ENCODE measurements at regions not wholly inside any gene's neighbourhood (a gene's known extent, or its start where the extent isn't known, plus 50 kb on each side); places are given as distances from the start of the nearest gene placed in this dataset.

- POLR2A ChIA-PET: no interaction called here
- Mint-ChIP-seq H3K4me3 (no peak overlapping the region), H3K36me3 (peaks cover 0 to 2% (median 0%) of the 10 kb centered on the region in 3 donors), H3K4me1 (no peaks in the 10 kb centered on the region), H3K27ac (no peak overlapping the region), H3K27me3 (peaks cover 0 to 3% (median 0%) of the 10 kb centered on the region in 5 donors), H3K9me3 (peaks cover 0 to 15% (median 2%) of the 10 kb centered on the region in 9 donors)
- no peak for DNase-seq
- no peak for ATAC-seq
These were observed 737.1 kb downstream of the MECOM start for GRCh38 chr3:168926426-168926825.

GRCh38 chr3:168925568-168925967 is 737.9 kb downstream of the MECOM start:
- DNase-seq: no peak
- POLR2A ChIA-PET: no interaction called here
- Mint-ChIP-seq H3K27ac (no peak overlapping the region), H3K4me3 (no peak overlapping the region), H3K9me3 (peaks cover 0 to 15% (median 2%) of the 10 kb centered on the region in 9 donors), H3K36me3 (peaks cover 0 to 2% (median 0%) of the 10 kb centered on the region in 3 donors), H3K27me3 (no peaks in the 10 kb centered on the region), H3K4me1 (no peaks in the 10 kb centered on the region)
- ATAC-seq: no peak

GRCh38 chr3:168914662-168915061 is 748.9 kb downstream of the MECOM start:
- H3K9me3 Mint-ChIP-seq: peaks cover 0 to 2% (median 0%) of the 10 kb centered on the region in 9 donors
- no peak for ATAC-seq
- POLR2A ChIA-PET: no interaction called here
- no peak overlapping the region for H3K4me3 Mint-ChIP-seq
- H3K36me3 Mint-ChIP-seq: no peaks in the 10 kb centered on the region
- no peak for DNase-seq
- H3K27ac Mint-ChIP-seq: no peak overlapping the region
- no peaks in the 10 kb centered on the region for H3K27me3 Mint-ChIP-seq
- no peaks in the 10 kb centered on the region for H3K4me1 Mint-ChIP-seq

- H3K27ac Mint-ChIP-seq: no peak overlapping the region
- DNase-seq: no peak
- no peak for ATAC-seq
- H3K4me1 Mint-ChIP-seq: no peaks in the 10 kb centered on the region
- H3K36me3 Mint-ChIP-seq: no peaks in the 10 kb centered on the region
- H3K9me3 Mint-ChIP-seq: no peaks in the 10 kb centered on the region
- no peaks in the 10 kb centered on the region for H3K27me3 Mint-ChIP-seq
- no peak overlapping the region for H3K4me3 Mint-ChIP-seq
- POLR2A ChIA-PET: no interaction called here
These were observed 754.3 kb downstream of the MECOM start for GRCh38 chr3:168909260-168909659.

- Mint-ChIP-seq H3K27ac (no peak overlapping the region), H3K4me1 (no peaks in the 10 kb centered on the region), H3K36me3 (no peaks in the 10 kb centered on the region), H3K27me3 (no peaks in the 10 kb centered on the region), H3K9me3 (peaks cover 4 to 14% (median 10%) of the 10 kb centered on the region in 9 donors), H3K4me3 (no peak overlapping the region)
- DNase-seq (no peak), ATAC-seq (no peak)
- POLR2A ChIA-PET: no interaction called here
These were observed 768.1 kb downstream of the MECOM start for GRCh38 chr3:168895419-168895818.

GRCh38 chr3:168894214-168894613 is 769.3 kb downstream of the MECOM start:
- no peak overlapping the region for H3K4me3 Mint-ChIP-seq
- POLR2A ChIA-PET: no interaction called here
- ATAC-seq (no peak), DNase-seq (no peak)
- H3K4me1 Mint-ChIP-seq: no peaks in the 10 kb centered on the region
- H3K27ac Mint-ChIP-seq: no peak overlapping the region
- peaks cover 4 to 14% (median 10%) of the 10 kb centered on the region in 9 donors for H3K9me3 Mint-ChIP-seq
- H3K27me3 Mint-ChIP-seq: no peaks in the 10 kb centered on the region
- no peaks in the 10 kb centered on the region for H3K36me3 Mint-ChIP-seq

GRCh38 chr3:168889666-168890065 is 773.8 kb downstream of the MECOM start:
- Mint-ChIP-seq H3K4me3 (no peak overlapping the region), H3K27ac (no peak overlapping the region)
- POLR2A ChIA-PET: no interaction called here

GRCh38 chr3:168888781-168889180 is 774.7 kb downstream of the MECOM start:
- no peaks in the 10 kb centered on the region for H3K36me3 Mint-ChIP-seq
- H3K4me3 Mint-ChIP-seq: no peak overlapping the region
- POLR2A ChIA-PET: no interaction called here
- no peaks in the 10 kb centered on the region for H3K27me3 Mint-ChIP-seq
- no peaks in the 10 kb centered on the region for H3K4me1 Mint-ChIP-seq
- H3K27ac Mint-ChIP-seq: no peak overlapping the region
- DNase-seq (no peak), ATAC-seq (no peak)
- H3K9me3 Mint-ChIP-seq: peaks cover 0 to 2% (median 0%) of the 10 kb centered on the region in 9 donors

More at GRCh38 chr3:168889666-168890065, 773.8 kb downstream of the MECOM start:
- Mint-ChIP-seq H3K27me3 (no peaks in the 10 kb centered on the region), H3K4me1 (no peaks in the 10 kb centered on the region), H3K9me3 (peaks cover 0 to 11% (median 0%) of the 10 kb centered on the region in 9 donors), H3K36me3 (no peaks in the 10 kb centered on the region)
- DNase-seq (no peak), ATAC-seq (no peak)

- H3K36me3 Mint-ChIP-seq: no peaks in the 10 kb centered on the region
These were observed 778.5 kb downstream of the MECOM start for GRCh38 chr3:168885028-168885427.

GRCh38 chr3:168884353-168884903 is 779.1 kb downstream of the MECOM start:
- Mint-ChIP-seq H3K27ac (no peak overlapping the region), H3K4me3 (no peak overlapping the region), H3K9me3 (no peaks in the 10 kb centered on the region), H3K36me3 (no peaks in the 10 kb centered on the region), H3K27me3 (no peaks in the 10 kb centered on the region), H3K4me1 (no peaks in the 10 kb centered on the region)
- POLR2A ChIA-PET: no interaction called here
- ATAC-seq (no peak), DNase-seq (no peak)

More at GRCh38 chr3:168885028-168885427, 778.5 kb downstream of the MECOM start:
- no peak overlapping the region for H3K4me3 Mint-ChIP-seq
- ATAC-seq (no peak), DNase-seq (no peak)
- POLR2A ChIA-PET: no interaction called here
- H3K4me1 Mint-ChIP-seq: no peaks in the 10 kb centered on the region
- H3K27me3 Mint-ChIP-seq: no peaks in the 10 kb centered on the region
- H3K27ac Mint-ChIP-seq: no peak overlapping the region
- no peaks in the 10 kb centered on the region for H3K9me3 Mint-ChIP-seq

GRCh38 chr3:168883145-168883544 is 780.4 kb downstream of the MECOM start:
- H3K4me1 Mint-ChIP-seq: no peaks in the 10 kb centered on the region
- DNase-seq: no peak
- H3K4me3 Mint-ChIP-seq: no peak overlapping the region
- H3K36me3 Mint-ChIP-seq: no peaks in the 10 kb centered on the region
- H3K9me3 Mint-ChIP-seq: no peaks in the 10 kb centered on the region
- H3K27ac Mint-ChIP-seq: no peak overlapping the region
- H3K27me3 Mint-ChIP-seq: no peaks in the 10 kb centered on the region
- no peak for ATAC-seq
- POLR2A ChIA-PET: no interaction called here

GRCh38 chr3:168881804-168882203 is 781.7 kb downstream of the MECOM start:
- H3K4me3 Mint-ChIP-seq: no peak overlapping the region
- H3K9me3 Mint-ChIP-seq: no peaks in the 10 kb centered on the region
- ATAC-seq: no peak
- no peaks in the 10 kb centered on the region for H3K27me3 Mint-ChIP-seq
- no peak for DNase-seq
- no peaks in the 10 kb centered on the region for H3K36me3 Mint-ChIP-seq
- POLR2A ChIA-PET: no interaction called here
- H3K4me1 Mint-ChIP-seq: no peaks in the 10 kb centered on the region
- H3K27ac Mint-ChIP-seq: no peak overlapping the region

GRCh38 chr3:168878655-168879054 is 782.9 kb upstream of the GOLIM4 start:
- no peak for DNase-seq
- H3K27me3 Mint-ChIP-seq: no peaks in the 10 kb centered on the region
- no peaks in the 10 kb centered on the region for H3K4me1 Mint-ChIP-seq
- no peak overlapping the region for H3K4me3 Mint-ChIP-seq
- H3K36me3 Mint-ChIP-seq: no peaks in the 10 kb centered on the region
- no peak for ATAC-seq
- no peak overlapping the region for H3K27ac Mint-ChIP-seq
- H3K9me3 Mint-ChIP-seq: no peaks in the 10 kb centered on the region
- POLR2A ChIA-PET: no interaction called here

- POLR2A ChIA-PET: no interaction called here
- Mint-ChIP-seq H3K27me3 (no peaks in the 10 kb centered on the region), H3K9me3 (no peaks in the 10 kb centered on the region), H3K4me3 (no peak overlapping the region), H3K36me3 (no peaks in the 10 kb centered on the region), H3K27ac (no peak overlapping the region), H3K4me1 (no peaks in the 10 kb centered on the region)
- DNase-seq (no peak), ATAC-seq (no peak)
These were observed 782.2 kb upstream of the GOLIM4 start for GRCh38 chr3:168877899-168878298.
